Stimulated activated CD4-positive, alpha-beta T cell treated with anti-CD3 and anti-CD28 coated beads, Interleukin-4, amount 100 ng/mL, for 48 hours (primary cell): ENCODE measurements at regions not wholly inside any gene's neighbourhood (a gene's known extent, or its start where the extent isn't known, plus 50 kb on each side); places are given as distances from the start of the nearest gene placed in this dataset.
"Not testable (repeated sequence)": the region's sequence is repeated elsewhere in the genome, so short reads cannot be mapped to it uniquely, and the experiment has no call there.

Experiments used
- DNase-seq, 2 donors: peaks; one replicate each; pipeline ENCODE4 v3.0.0-alpha.2; 2020; ENCODE audit warnings: low read depth in 2 of 2

- DNase-seq = no peak
Measured at GRCh38 chr4:127469542-127469941, 163.2 kb upstream of the INTU start.

DNA sequence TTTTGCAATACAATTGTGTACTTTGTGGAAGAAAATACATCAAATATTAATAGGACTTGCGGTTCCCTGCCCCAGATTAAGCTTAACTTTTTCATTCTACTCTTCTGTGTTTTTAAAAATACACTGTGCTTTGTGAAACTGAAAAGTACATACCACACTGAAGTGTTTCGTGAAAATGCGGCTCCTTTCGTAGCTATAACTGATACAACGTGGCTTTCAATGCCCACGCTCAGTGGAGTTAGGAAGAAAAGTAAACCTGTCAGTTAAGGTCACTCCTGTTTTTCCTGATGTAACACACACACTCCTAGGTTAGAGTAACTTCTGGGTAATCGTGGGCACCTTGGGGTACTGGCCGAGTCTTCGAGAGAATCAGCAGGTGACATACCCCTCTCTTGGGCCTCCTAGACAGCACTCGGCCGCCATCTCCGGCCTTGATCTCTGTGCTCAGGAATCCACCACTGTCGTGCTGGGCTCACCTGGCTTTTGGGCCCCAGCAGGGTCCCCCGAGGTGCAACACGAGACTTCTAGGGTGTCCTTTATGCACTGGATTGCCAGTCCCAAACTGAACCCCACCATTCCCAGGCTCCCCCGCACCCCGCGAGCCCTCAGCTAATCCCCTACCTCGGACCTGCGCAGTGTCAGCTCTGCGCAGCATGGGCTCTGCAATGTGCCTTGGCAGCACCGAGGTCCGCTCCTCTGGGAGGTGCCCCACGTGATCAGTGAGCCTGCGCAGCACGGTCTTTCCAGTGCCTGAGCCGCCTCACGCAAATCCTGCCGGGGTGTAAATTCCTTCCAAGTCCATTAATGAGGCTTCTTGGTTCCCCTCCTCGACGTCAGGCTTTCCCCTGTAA is 162.6 kb upstream of the INTU start:
- DNase-seq = no peak

DNA sequence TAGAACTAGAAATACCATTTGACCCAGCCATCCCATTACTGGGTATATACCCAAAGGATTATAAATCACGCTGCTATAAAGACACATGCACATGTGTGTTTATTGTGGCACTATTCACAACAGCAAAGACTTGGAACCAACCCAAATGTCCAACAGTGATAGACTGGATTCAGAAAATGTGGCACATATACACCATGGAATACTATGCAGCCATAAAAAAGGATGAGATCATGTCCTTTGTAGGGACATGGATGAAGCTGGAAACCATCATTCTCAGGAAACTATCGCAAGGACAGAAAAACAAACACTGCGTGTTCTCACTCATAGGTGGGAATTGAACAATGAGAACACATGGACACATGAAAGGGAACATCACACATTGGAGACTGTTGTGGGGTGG is 154.5 kb upstream of the INTU start:
- not testable (repeated sequence) for DNase-seq

- DNase-seq = no peak
Measured at GRCh38 chr4:127479031-127479622, 153.6 kb upstream of the INTU start.

GRCh38 chr4:127482049-127482448 is 150.7 kb upstream of the INTU start:
- DNase-seq = no peak

DNA sequence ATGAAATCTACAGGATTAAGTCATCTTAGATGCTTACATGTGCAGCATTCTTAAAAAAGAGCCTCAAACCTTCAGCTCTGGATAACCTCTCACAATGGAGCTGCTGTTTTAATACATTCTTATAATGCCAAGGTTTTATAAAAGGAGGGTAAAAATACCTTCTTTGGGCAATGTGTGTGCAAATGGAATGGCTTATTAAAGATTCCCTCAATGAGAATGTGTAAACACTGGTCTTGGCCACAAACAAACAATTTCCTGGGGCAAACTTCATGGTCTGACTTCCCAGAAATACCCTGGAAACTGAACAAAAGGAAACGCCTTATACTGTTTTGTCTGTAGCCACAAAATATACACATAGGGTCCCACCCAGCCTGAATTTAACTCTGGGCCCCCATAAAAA is 148.6 kb upstream of the INTU start:
- DNase-seq = no peak

GRCh38 chr4:127486248-127486647 is 146.5 kb upstream of the INTU start:
- no peak for DNase-seq

DNA sequence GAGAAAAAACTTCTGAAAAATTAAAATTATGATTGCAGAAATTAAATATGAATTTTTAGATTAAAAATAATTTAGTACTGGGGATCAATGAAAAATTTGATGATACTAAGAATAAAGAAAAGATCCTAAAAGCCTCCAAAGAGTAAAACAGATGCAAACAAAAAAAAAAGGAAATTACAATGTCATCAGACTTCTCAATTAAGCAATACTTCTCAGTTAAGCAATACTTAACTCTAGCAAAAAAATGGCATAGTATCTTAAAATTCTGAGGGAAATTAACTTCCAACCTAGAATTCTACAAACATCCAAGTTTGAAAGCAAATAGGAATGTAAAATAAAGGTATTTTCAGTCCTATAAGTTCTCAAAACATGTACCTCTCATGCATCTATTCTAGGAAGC is 141.2 kb upstream of the INTU start:
- no peak for DNase-seq

DNA sequence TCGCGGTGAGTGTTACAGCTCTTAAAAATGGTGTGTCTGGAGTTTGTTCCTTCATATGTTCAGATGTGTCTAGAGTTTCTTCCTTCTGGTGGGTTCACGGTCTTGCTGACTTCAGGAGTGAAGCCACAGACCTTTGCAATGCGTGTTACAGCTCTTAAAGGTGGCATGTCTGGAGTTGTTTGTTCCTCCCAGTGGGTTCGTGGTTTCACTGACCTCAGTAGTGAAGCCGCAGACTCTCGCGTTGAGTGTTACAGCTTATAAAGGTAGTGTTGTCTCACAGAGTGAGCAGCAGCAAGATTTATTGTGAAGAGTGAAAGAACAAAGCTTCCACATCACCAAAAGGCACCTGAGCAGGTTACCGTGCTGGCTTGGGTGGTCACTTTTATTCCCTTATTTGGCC is 135.9 kb upstream of the INTU start:
- DNase-seq = not testable (repeated sequence)

- DNase-seq = no peak
Measured at GRCh38 chr4:127498366-127498765, 134.4 kb upstream of the INTU start.

DNA sequence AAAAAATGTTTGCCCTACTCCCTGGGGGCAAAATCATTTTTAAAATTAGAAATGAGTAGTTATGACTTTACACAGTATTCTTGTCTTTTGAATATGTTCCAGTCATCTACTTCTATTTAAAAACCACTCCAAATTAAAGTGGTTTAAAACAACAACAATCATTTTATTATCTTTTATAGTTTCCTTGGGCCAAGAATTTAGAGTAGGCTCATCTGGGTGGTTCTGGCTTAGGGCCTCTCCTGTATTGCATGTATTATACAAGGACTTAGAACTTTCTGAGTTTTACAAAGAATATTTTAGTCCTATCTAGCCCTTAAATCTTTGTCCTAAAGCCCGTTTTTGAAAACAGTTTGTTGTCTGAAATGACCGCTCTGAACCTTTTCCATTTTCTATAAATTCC is 132.5 kb upstream of the INTU start:
- DNase-seq = no peak

GRCh38 chr4:127501103-127501502 is 131.7 kb upstream of the INTU start:
- no peak for DNase-seq

GRCh38 chr4:127503111-127503510 is 129.6 kb upstream of the INTU start:
- DNase-seq = no peak

- no peak for DNase-seq
Measured at GRCh38 chr4:127505203-127505602, 127.6 kb upstream of the INTU start.

DNA sequence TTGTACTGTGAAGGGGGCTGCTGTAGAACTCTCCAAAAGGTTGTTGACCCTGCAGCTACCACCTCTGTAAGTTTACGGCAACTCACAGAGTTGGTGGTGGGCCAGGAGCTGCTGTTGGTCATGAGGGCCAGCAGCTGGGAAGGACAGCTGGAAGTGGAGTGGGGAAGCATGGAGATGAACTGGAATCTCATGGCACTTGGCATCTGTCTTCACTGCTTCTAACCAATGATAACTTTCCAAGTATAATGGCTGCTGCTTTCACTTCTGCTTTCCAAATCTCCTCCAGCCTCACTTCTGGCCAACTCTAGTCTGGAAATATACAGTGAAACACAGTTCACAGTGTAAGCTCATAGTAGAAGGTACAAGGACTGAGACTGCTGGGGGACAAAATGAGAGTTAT is 126.5 kb upstream of the INTU start:
- no peak for DNase-seq

DNA sequence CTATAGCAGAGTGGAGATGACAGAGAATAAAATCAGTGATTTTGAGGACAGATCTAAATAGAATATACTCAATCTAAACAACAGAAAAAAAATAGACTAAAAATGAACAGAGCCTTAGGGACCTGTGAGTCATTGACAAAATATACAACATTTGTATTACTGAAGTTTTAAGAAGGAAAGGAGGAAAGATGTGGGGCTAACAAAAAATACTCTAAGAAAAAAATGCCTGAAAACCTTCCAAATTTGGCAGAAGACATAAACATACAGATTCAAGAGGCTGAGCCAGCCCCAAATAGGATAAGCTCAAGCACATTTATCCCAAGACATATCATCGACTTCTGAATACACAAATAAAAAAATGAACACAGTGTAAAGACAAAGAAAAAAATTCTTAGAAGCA is 123.6 kb upstream of the INTU start:
- DNase-seq = no peak

DNA sequence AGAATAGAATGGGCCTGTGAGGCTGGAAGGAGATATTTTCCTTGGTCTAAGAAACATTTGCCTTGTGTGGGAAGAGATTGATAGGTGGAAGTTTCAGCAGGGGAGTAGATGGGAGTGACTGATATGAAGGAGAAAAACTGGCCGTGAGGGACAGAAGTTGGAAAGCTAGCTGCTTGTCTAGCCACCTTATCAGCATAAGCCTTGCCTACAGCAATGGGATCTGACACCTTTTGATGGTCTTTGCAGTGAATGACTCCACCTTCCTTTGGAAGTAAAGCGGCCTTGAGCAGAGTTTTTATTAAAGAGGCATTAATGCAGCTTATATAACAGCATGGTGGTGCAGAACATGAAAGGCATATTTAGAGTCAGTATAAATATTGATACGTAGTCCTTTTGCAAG is 120.1 kb upstream of the INTU start:
- not testable (repeated sequence) for DNase-seq

- not testable (repeated sequence) for DNase-seq
Measured at GRCh38 chr4:127515259-127515658, 117.5 kb upstream of the INTU start.

DNA sequence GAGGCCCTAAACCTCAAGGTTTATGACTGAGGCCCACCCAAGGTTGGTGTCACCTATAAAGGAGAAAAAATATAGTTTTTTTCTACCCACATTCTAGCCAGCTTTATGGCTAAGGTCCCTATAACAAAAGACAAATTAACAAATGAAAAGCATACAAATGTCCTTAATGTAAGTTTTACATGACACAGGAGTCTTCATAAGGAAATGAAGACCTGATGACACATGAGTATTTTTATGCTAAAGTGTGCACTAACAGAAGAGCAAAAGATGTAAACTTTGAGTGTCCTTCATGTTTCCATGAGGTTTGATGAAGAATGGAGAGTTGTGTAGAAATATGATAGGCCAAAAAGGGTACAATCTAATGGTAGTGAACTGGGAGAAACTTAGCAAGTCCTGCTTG is 114.7 kb upstream of the INTU start:
- no peak for DNase-seq

GRCh38 chr4:127521463-127521862 is 111.3 kb upstream of the INTU start:
- no peak for DNase-seq

DNA sequence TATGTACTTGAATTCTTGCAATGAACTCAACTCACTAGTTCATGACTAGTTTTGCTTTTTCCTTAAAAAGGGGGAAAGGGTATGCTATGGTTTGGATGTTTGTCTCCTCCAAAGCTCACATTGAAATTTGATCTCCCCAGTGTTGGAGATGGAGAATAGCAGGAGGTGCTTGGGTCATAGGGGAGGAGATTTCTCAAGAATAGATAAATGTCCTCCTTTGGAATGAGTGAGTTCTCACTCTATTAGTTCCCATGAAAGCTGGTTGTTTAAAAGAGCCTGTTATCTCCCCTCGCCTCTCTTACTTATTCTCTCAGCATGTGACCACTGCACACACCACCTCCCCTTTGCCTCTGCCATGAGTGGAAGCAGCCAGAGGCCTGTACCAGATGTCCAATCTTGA is 109.4 kb upstream of the INTU start:
- no peak for DNase-seq

GRCh38 chr4:127525608-127526007 is 107.1 kb upstream of the INTU start:
- DNase-seq = no peak

DNA sequence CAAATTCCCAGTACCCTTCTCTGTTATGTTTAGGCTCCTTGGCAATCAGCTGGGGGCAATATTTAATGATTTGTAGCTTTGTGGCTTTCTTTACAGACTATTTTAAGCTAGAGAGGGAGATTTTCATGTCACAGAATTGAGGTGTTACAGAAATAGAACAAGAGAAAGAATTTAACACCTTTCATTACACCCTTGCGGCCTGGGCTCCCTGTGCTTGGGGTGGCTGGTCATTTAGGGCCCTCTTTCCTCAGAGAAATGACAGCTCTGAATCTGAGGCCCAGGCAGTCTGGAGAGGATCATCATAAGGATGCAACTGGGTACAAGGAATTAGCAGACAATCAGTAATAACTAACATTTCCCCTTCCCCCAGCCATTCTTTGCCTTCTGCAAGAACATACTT is 104.5 kb upstream of the INTU start:
- no peak for DNase-seq

GRCh38 chr4:127529879-127530278 is 102.9 kb upstream of the INTU start:
- DNase-seq = not testable (repeated sequence)
